ENCODE measurements at regions not wholly inside any gene's neighbourhood (a gene's known extent, or its start where the extent isn't known, plus 50 kb on each side); places are given as distances from the start of the nearest gene placed in this dataset.

DNA sequence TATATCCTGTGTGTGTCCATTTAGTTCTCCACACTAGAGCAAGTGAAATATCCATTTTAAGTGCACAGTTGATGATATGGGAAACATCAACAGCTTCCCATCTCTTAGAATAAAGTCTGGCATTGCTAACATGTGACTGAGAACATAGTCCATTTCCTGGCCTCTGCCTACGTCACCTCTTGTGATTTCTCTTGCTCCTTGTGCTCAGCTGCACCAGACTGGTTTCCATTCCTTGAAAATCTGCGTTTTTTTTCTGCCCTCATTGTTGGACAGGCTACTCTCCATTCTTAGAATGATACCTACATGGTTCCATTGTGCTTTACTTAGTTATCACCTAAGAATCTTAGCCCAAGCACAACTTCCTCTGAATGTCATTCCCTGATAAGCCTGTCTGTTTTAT lies 851.2 kb upstream of the ID2 start:
- H3K4me1 ChIP-seq (ENCODE audit: control insufficient read depth in 4 of 4, insufficient read depth in 4 of 4, low read length in 3 of 4), result no peaks in the 10 kb centered on the region
- 84% methylated on average over 2 of the region's 2 CpGs for WGBS
- TF ChIP-seq NR2F2 (IDR thresholded peaks at IDR 0.05) (no peak), EGR1 (IDR thresholded peaks at IDR 0.05; ENCODE audit: low read depth in 2 of 2) (no peak), YY1 (IDR thresholded peaks at IDR 0.05) (no peak), JUND (IDR thresholded peaks at IDR 0.05) (no peak)
- H3K4me3 ChIP-seq (ENCODE audit: low read depth in 1 of 3, low read length in 3 of 3), result no peak overlapping the region
- H3K9ac ChIP-seq (ENCODE audit: low read depth in 1 of 2, low read length in 2 of 2), result no peak overlapping the region
- H3K27me3 ChIP-seq (ENCODE audit: control insufficient read depth in 4 of 4, insufficient read depth in 4 of 4, low read length in 3 of 4), result no peaks in the 10 kb centered on the region
- no peak for DNase-seq (ENCODE audit: low spot score)
- H3K9me3 ChIP-seq (ENCODE audit: control insufficient read depth in 4 of 4, low read length in 3 of 4), result no peaks in the 10 kb centered on the region
- no peaks in the 10 kb centered on the region for H3K36me3 ChIP-seq (ENCODE audit: control insufficient read depth in 4 of 4, insufficient read depth in 3 of 4, low read depth in 1 of 4, low read length in 3 of 4)
- H3K27ac ChIP-seq (ENCODE audit: low read depth in 1 of 2, low read length in 2 of 2), result no peak overlapping the region

DNA sequence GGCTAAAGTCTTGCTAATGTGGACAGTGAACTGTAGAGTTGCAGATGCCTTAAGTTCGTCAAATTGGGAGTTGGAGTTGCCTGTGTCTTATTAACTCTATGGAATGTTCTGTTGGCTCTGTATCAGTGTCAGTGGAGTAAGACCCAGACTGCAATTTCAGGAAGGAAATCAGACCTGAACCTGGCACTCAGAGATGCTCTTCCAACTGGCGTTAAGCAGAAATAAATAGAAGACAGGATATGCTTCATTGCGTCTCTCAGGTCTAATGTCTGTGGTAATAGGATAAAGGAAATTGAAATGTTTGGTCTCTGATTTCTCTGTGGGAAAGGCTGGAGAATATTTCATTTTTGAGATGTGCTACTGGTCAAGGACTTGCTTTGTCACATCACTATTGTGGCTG lies 846.7 kb upstream of the ID2 start:
- no peak overlapping the region for H3K4me3 ChIP-seq (ENCODE audit: low read depth in 1 of 3, low read length in 3 of 3)
- no peak overlapping the region for H3K9ac ChIP-seq (ENCODE audit: low read depth in 1 of 2, low read length in 2 of 2)
- H3K27ac ChIP-seq (ENCODE audit: low read depth in 1 of 2, low read length in 2 of 2), result no peak overlapping the region
- WGBS, result 80% methylated on average over 3 of the region's 3 CpGs
- no peak for DNase-seq (ENCODE audit: low spot score)
- H3K36me3 ChIP-seq (ENCODE audit: control insufficient read depth in 4 of 4, insufficient read depth in 3 of 4, low read depth in 1 of 4, low read length in 3 of 4), result no peaks in the 10 kb centered on the region
- H3K9me3 ChIP-seq (ENCODE audit: control insufficient read depth in 4 of 4, low read length in 3 of 4), result no peaks in the 10 kb centered on the region
- H3K27me3 ChIP-seq (ENCODE audit: control insufficient read depth in 4 of 4, insufficient read depth in 4 of 4, low read length in 3 of 4), result no peaks in the 10 kb centered on the region
- no peaks in the 10 kb centered on the region for H3K4me1 ChIP-seq (ENCODE audit: control insufficient read depth in 4 of 4, insufficient read depth in 4 of 4, low read length in 3 of 4)
- TF ChIP-seq, protein P1, sequence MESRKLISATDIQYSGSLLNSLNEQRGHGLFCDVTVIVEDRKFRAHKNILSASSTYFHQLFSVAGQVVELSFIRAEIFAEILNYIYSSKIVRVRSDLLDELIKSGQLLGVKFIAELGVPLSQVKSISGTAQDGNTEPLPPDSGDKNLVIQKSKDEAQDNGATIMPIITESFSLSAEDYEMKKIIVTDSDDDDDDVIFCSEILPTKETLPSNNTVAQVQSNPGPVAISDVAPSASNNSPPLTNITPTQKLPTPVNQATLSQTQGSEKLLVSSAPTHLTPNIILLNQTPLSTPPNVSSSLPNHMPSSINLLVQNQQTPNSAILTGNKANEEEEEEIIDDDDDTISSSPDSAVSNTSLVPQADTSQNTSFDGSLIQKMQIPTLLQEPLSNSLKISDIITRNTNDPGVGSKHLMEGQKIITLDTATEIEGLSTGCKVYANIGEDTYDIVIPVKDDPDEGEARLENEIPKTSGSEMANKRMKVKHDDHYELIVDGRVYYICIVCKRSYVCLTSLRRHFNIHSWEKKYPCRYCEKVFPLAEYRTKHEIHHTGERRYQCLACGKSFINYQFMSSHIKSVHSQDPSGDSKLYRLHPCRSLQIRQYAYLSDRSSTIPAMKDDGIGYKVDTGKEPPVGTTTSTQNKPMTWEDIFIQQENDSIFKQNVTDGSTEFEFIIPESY (IDR thresholded peaks at IDR 0.05), result no peak
- TF ChIP-seq FOXA2 (IDR thresholded peaks at IDR 0.05) (no peak), RXRA (IDR thresholded peaks at IDR 0.05) (no peak), FOXA1 (IDR thresholded peaks at IDR 0.05) (no peak), GABPA (IDR thresholded peaks at IDR 0.05 in 1 of 2, conservative IDR thresholded peaks at IDR 0.05 in 1 of 2) (no peak), TAF1 (conservative IDR thresholded peaks at IDR 0.05) (no peak), NR2F2 (IDR thresholded peaks at IDR 0.05) (no peak), YY1 (IDR thresholded peaks at IDR 0.05) (no peak), EGR1 (IDR thresholded peaks at IDR 0.05; ENCODE audit: low read depth in 2 of 2) (no peak), SP1 (IDR thresholded peaks at IDR 0.05) (no peak), HNF4A (conservative IDR thresholded peaks at IDR 0.05) (no peak), RAD21 (IDR thresholded peaks at IDR 0.05) (no peak), HNF4G (IDR thresholded peaks at IDR 0.05) (no peak), JUND (IDR thresholded peaks at IDR 0.05) (no peak)
- TF ChIP-seq, protein P2, sequence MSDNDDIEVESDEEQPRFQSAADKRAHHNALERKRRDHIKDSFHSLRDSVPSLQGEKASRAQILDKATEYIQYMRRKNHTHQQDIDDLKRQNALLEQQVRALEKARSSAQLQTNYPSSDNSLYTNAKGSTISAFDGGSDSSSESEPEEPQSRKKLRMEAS (IDR thresholded peaks at IDR 0.05), result no peak
- TF ChIP-seq, protein P3, sequence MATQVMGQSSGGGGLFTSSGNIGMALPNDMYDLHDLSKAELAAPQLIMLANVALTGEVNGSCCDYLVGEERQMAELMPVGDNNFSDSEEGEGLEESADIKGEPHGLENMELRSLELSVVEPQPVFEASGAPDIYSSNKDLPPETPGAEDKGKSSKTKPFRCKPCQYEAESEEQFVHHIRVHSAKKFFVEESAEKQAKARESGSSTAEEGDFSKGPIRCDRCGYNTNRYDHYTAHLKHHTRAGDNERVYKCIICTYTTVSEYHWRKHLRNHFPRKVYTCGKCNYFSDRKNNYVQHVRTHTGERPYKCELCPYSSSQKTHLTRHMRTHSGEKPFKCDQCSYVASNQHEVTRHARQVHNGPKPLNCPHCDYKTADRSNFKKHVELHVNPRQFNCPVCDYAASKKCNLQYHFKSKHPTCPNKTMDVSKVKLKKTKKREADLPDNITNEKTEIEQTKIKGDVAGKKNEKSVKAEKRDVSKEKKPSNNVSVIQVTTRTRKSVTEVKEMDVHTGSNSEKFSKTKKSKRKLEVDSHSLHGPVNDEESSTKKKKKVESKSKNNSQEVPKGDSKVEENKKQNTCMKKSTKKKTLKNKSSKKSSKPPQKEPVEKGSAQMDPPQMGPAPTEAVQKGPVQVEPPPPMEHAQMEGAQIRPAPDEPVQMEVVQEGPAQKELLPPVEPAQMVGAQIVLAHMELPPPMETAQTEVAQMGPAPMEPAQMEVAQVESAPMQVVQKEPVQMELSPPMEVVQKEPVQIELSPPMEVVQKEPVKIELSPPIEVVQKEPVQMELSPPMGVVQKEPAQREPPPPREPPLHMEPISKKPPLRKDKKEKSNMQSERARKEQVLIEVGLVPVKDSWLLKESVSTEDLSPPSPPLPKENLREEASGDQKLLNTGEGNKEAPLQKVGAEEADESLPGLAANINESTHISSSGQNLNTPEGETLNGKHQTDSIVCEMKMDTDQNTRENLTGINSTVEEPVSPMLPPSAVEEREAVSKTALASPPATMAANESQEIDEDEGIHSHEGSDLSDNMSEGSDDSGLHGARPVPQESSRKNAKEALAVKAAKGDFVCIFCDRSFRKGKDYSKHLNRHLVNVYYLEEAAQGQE (IDR thresholded peaks at IDR 0.05), result no peak
- TF ChIP-seq, protein P4, sequence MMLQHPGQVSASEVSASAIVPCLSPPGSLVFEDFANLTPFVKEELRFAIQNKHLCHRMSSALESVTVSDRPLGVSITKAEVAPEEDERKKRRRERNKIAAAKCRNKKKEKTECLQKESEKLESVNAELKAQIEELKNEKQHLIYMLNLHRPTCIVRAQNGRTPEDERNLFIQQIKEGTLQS (IDR thresholded peaks at IDR 0.05), result no peak
- TF ChIP-seq, protein P5, sequence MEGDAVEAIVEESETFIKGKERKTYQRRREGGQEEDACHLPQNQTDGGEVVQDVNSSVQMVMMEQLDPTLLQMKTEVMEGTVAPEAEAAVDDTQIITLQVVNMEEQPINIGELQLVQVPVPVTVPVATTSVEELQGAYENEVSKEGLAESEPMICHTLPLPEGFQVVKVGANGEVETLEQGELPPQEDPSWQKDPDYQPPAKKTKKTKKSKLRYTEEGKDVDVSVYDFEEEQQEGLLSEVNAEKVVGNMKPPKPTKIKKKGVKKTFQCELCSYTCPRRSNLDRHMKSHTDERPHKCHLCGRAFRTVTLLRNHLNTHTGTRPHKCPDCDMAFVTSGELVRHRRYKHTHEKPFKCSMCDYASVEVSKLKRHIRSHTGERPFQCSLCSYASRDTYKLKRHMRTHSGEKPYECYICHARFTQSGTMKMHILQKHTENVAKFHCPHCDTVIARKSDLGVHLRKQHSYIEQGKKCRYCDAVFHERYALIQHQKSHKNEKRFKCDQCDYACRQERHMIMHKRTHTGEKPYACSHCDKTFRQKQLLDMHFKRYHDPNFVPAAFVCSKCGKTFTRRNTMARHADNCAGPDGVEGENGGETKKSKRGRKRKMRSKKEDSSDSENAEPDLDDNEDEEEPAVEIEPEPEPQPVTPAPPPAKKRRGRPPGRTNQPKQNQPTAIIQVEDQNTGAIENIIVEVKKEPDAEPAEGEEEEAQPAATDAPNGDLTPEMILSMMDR (IDR thresholded peaks at IDR 0.05; ENCODE audit: low read depth, low read length, missing input control), result no peak
